WTC11 (cell line): ENCODE measurements at regions not wholly inside any gene's neighbourhood (a gene's known extent, or its start where the extent isn't known, plus 50 kb on each side); places are given as distances from the start of the nearest gene placed in this dataset.

Experiments used
- ATAC-seq: fragments of 200-7000 bp; cut with Tn5 transposase; 2 replicates; pipeline ENCODE4 v1.10.0; 2021; ENCODE audit warnings: mild to moderate bottlenecking, moderate library complexity
- CTCF ChIA-PET: fragments of 300-600 bp; sonication (Branson Sonifier 250); formaldehyde crosslinking; loops from one replicate; lab custom pipeline; 2021; ENCODE audit warnings: antibody characterized with exemption; lab: Charles Lee
- POLR2A ChIA-PET: fragments of 350-600 bp; sonication (Branson Sonifier 250); formaldehyde crosslinking; loops from one replicate; lab custom pipeline; 2021; ENCODE audit warnings: antibody characterized with exemption; lab: Charles Lee
- DNase-seq: peaks from one replicate; pipeline ENCODE4 v3.0.0; 2021; ENCODE audit warnings: low spot score
- H3K27ac Mint-ChIP-seq: 2 replicates; pipeline ENCODE4 v1.8.0; 2021; ENCODE audit warnings: mixed read lengths
- H3K27me3 Mint-ChIP-seq: 2 replicates; pipeline ENCODE4 v1.8.0; 2021; ENCODE audit warnings: low read depth, mild to moderate bottlenecking, moderate library complexity, mixed read lengths
- H3K36me3 Mint-ChIP-seq: 2 replicates; pipeline ENCODE4 v1.8.0; 2021; ENCODE audit warnings: mixed read lengths
- H3K4me1 Mint-ChIP-seq: 2 replicates; pipeline ENCODE4 v1.8.0; 2022; ENCODE audit warnings: mixed read lengths
- H3K4me3 Mint-ChIP-seq: 2 replicates; pipeline ENCODE4 v1.8.0; 2021; ENCODE audit warnings: mild to moderate bottlenecking, moderate library complexity, mixed read lengths
- H3K9me3 Mint-ChIP-seq: 2 replicates; pipeline ENCODE4 v1.8.0; 2021; ENCODE audit warnings: mixed read lengths
- ATF1 ChIP-seq: sonication (generic); formaldehyde crosslinking; IDR thresholded peaks from 2 replicates; pipeline ENCODE4 v1.8.1; 2023; ENCODE audit warnings: mild to moderate bottlenecking, moderate library complexity, missing genetic modification reagents
- CDX4 ChIP-seq: fragments of 250-450 bp; sonication (Bioruptor Pico); IDR thresholded peaks from 2 replicates; pipeline ENCODE4 v1.9.0; 2021; ENCODE audit warnings: moderate library complexity, mild to moderate bottlenecking, inconsistent platforms, borderline replicate concordance
- CREB1 ChIP-seq: sonication (generic); formaldehyde crosslinking; IDR thresholded peaks from 2 replicates; pipeline ENCODE4 v1.8.0; 2023; ENCODE audit warnings: mild to moderate bottlenecking, missing genetic modification reagents
- ETV6 ChIP-seq: sonication (generic); formaldehyde crosslinking; IDR thresholded peaks from 2 replicates; pipeline ENCODE4 v1.8.1; 2022; ENCODE audit warnings: mild to moderate bottlenecking, missing genetic modification reagents
- FOXK1 ChIP-seq: sonication (generic); formaldehyde crosslinking; IDR thresholded peaks from 2 replicates; pipeline ENCODE4 v1.8.0; 2022; ENCODE audit warnings: mild to moderate bottlenecking, moderate library complexity, missing genetic modification reagents
- HMGA2 ChIP-seq: fragments of 250-450 bp; sonication (Bioruptor Pico); IDR thresholded peaks from 2 replicates; pipeline ENCODE4 v1.4.0; 2021; ENCODE audit warnings: mild to moderate bottlenecking, moderate library complexity
- HMGXB4 ChIP-seq: sonication (generic); formaldehyde crosslinking; IDR thresholded peaks from 2 replicates; pipeline ENCODE4 v1.8.1; 2023; ENCODE audit warnings: mild to moderate bottlenecking, moderate library complexity, missing genetic modification reagents
- IRF1 ChIP-seq: sonication (generic); formaldehyde crosslinking; IDR thresholded peaks from 2 replicates; pipeline ENCODE4 v1.8.0; 2023; ENCODE audit warnings: missing genetic modification reagents
- JAZF1 ChIP-seq: fragments of 250-450 bp; sonication (Bioruptor Pico); IDR thresholded peaks from 2 replicates; pipeline ENCODE4 v1.9.0; 2021; ENCODE audit warnings: moderate library complexity, mild to moderate bottlenecking, inconsistent platforms
- NFE2L1 ChIP-seq: sonication (generic); formaldehyde crosslinking; IDR thresholded peaks from 2 replicates; pipeline ENCODE4 v1.8.1; 2023; ENCODE audit warnings: missing genetic modification reagents
- NR3C1 ChIP-seq: sonication (generic); formaldehyde crosslinking; conservative IDR thresholded peaks from 2 replicates; pipeline ENCODE4 v1.8.1; 2023; ENCODE audit warnings: low read depth, mild to moderate bottlenecking, missing genetic modification reagents
- RORB ChIP-seq: fragments of 250-450 bp; sonication (Bioruptor Pico); IDR thresholded peaks from 2 replicates; pipeline ENCODE4 v1.9.0; 2021; ENCODE audit warnings: mild to moderate bottlenecking
- TCF7 ChIP-seq: sonication (generic); formaldehyde crosslinking; IDR thresholded peaks from 2 replicates; pipeline ENCODE4 v1.8.0; 2022; ENCODE audit warnings: mild to moderate bottlenecking, low read depth, missing genetic modification reagents, moderate library complexity
- USF1 ChIP-seq: sonication (generic); formaldehyde crosslinking; IDR thresholded peaks from 2 replicates; pipeline ENCODE4 v1.8.0; 2022; ENCODE audit warnings: mild to moderate bottlenecking, missing genetic modification reagents
- ZBTB21 ChIP-seq: sonication (generic); formaldehyde crosslinking; IDR thresholded peaks from 2 replicates; pipeline ENCODE4 v1.8.1; 2023; ENCODE audit warnings: mild to moderate bottlenecking, missing genetic modification reagents, borderline replicate concordance
- ZBTB43 ChIP-seq: sonication (generic); formaldehyde crosslinking; IDR thresholded peaks from 2 replicates; pipeline ENCODE4 v1.8.1; 2023; ENCODE audit warnings: mild to moderate bottlenecking, missing genetic modification reagents
- ZNF232 ChIP-seq: sonication (generic); formaldehyde crosslinking; IDR thresholded peaks from 2 replicates; pipeline ENCODE4 v1.8.0; 2022; ENCODE audit warnings: mild to moderate bottlenecking, missing genetic modification reagents
- ZNF423 ChIP-seq: fragments of 250-450 bp; sonication (Bioruptor Pico); IDR thresholded peaks from 2 replicates; pipeline ENCODE4 v2.1.2; 2022; ENCODE audit warnings: mild to moderate bottlenecking, moderate library complexity
- ZSCAN18 ChIP-seq: fragments of 250-450 bp; sonication (Bioruptor Pico); IDR thresholded peaks from 2 replicates; pipeline ENCODE4 v2.1.2; 2022; ENCODE audit warnings: mild to moderate bottlenecking, moderate library complexity
- TF ChIP-seq, protein P1 (sequence below): sonication (generic); formaldehyde crosslinking; IDR thresholded peaks from 2 replicates; pipeline ENCODE4 v1.8.1; 2023; ENCODE audit warnings: mild to moderate bottlenecking, missing genetic modification reagents, moderate library complexity
- TF ChIP-seq, protein P2 (sequence below): sonication (generic); formaldehyde crosslinking; IDR thresholded peaks from 2 replicates; pipeline ENCODE4 v1.8.1; 2022; ENCODE audit warnings: mild to moderate bottlenecking, moderate library complexity, missing genetic modification reagents
- TF ChIP-seq, protein P3 (sequence below): sonication (generic); formaldehyde crosslinking; IDR thresholded peaks from 2 replicates; pipeline ENCODE4 v1.8.1; 2023; ENCODE audit warnings: mild to moderate bottlenecking, missing genetic modification reagents, moderate library complexity
- TF ChIP-seq, protein P4 (sequence below): sonication (generic); formaldehyde crosslinking; IDR thresholded peaks from 2 replicates; pipeline ENCODE4 v1.8.0; 2022; ENCODE audit warnings: mild to moderate bottlenecking, missing genetic modification reagents

- ChIA-PET CTCF (no interaction called here), POLR2A (no interaction called here)
Measured at GRCh38 chr5:74063821-74064220, 437.8 kb downstream of the ARHGEF28 start.

DNA sequence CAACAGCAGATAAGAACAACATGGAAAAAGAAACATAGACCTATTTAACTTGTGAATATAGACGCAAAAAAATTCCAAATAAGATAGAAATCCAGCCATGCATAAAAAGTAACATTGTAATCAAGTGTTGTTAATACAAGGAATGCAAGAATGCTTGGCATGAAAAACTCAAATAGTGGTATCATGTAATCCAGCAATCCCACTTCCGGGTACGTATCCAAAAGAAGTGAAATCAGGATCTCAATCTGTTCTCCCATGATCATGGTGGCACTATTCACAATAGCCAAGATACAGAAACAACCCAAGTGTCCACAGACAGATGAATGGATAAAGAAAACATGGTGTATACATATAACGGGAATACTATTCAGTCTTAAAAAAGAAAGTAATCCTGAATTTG lies 437.4 kb downstream of the ARHGEF28 start:
- ATAC-seq: no peak
- no peak for DNase-seq
- H3K4me1 Mint-ChIP-seq: no peaks in the 10 kb centered on the region
- TF ChIP-seq ATF1 (CRISPR knock-in tag) (no peak), HMGXB4 (CRISPR knock-in tag) (no peak), ZBTB43 (CRISPR knock-in tag) (no peak), FOXK1 (CRISPR knock-in tag) (no peak), HMGA2 (no peak), ZSCAN18 (CRISPR knock-in tag) (no peak), JAZF1 (CRISPR knock-in tag) (no peak), IRF1 (no peak)
- TF ChIP-seq, protein P1, sequence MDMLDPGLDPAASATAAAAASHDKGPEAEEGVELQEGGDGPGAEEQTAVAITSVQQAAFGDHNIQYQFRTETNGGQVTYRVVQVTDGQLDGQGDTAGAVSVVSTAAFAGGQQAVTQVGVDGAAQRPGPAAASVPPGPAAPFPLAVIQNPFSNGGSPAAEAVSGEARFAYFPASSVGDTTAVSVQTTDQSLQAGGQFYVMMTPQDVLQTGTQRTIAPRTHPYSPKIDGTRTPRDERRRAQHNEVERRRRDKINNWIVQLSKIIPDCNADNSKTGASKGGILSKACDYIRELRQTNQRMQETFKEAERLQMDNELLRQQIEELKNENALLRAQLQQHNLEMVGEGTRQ (CRISPR knock-in tag): no peak
- TF ChIP-seq, protein P2, sequence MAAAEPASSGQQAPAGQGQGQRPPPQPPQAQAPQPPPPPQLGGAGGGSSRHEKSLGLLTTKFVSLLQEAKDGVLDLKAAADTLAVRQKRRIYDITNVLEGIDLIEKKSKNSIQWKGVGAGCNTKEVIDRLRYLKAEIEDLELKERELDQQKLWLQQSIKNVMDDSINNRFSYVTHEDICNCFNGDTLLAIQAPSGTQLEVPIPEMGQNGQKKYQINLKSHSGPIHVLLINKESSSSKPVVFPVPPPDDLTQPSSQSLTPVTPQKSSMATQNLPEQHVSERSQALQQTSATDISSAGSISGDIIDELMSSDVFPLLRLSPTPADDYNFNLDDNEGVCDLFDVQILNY (CRISPR knock-in tag): no peak
- TF ChIP-seq, protein P3, sequence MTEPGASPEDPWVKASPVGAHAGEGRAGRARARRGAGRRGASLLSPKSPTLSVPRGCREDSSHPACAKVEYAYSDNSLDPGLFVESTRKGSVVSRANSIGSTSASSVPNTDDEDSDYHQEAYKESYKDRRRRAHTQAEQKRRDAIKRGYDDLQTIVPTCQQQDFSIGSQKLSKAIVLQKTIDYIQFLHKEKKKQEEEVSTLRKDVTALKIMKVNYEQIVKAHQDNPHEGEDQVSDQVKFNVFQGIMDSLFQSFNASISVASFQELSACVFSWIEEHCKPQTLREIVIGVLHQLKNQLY (CRISPR knock-in tag): no peak
- no peaks in the 10 kb centered on the region for H3K36me3 Mint-ChIP-seq
- H3K9me3 Mint-ChIP-seq: no peaks in the 10 kb centered on the region
- no peak overlapping the region for H3K4me3 Mint-ChIP-seq
- H3K27me3 Mint-ChIP-seq: no peaks in the 10 kb centered on the region
- POLR2A ChIA-PET: no interaction called here
- H3K27ac Mint-ChIP-seq: no peak overlapping the region
- CTCF ChIA-PET: no interaction called here

More at GRCh38 chr5:74063821-74064220, 437.8 kb downstream of the ARHGEF28 start:
- H3K36me3 Mint-ChIP-seq: no peaks in the 10 kb centered on the region
- no peaks in the 10 kb centered on the region for H3K9me3 Mint-ChIP-seq
- ATAC-seq: no peak
- TF ChIP-seq CDX4 (CRISPR knock-in tag) (no peak), NR3C1 (CRISPR knock-in tag) (no peak), CREB1 (no peak), IRF1 (no peak), USF1 (CRISPR knock-in tag) (no peak), ZNF423 (CRISPR knock-in tag) (no peak), RORB (CRISPR knock-in tag) (no peak), ZBTB21 (CRISPR knock-in tag) (no peak), HMGA2 (no peak), ETV6 (CRISPR knock-in tag) (no peak), ATF1 (CRISPR knock-in tag) (no peak), NFE2L1 (CRISPR knock-in tag) (no peak), TCF7 (no peak), ZNF232 (CRISPR knock-in tag) (no peak)
- TF ChIP-seq, protein P4, sequence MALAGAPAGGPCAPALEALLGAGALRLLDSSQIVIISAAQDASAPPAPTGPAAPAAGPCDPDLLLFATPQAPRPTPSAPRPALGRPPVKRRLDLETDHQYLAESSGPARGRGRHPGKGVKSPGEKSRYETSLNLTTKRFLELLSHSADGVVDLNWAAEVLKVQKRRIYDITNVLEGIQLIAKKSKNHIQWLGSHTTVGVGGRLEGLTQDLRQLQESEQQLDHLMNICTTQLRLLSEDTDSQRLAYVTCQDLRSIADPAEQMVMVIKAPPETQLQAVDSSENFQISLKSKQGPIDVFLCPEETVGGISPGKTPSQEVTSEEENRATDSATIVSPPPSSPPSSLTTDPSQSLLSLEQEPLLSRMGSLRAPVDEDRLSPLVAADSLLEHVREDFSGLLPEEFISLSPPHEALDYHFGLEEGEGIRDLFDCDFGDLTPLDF (CRISPR knock-in tag): no peak
- TF ChIP-seq, protein P2 (CRISPR knock-in tag): no peak
- no peak overlapping the region for H3K4me3 Mint-ChIP-seq
- no peak for DNase-seq
- H3K27me3 Mint-ChIP-seq: no peaks in the 10 kb centered on the region
- no peaks in the 10 kb centered on the region for H3K4me1 Mint-ChIP-seq
- no peak overlapping the region for H3K27ac Mint-ChIP-seq
